ENCODE measurements at regions not wholly inside any gene's neighbourhood (a gene's known extent, or its start where the extent isn't known, plus 50 kb on each side); places are given as distances from the start of the nearest gene placed in this dataset.
"Not testable (repeated sequence)": the region's sequence is repeated elsewhere in the genome, so short reads cannot be mapped to it uniquely, and the experiment has no call there.

GRCh38 chr10:42242135-42242805 lies 396.1 kb downstream of the ZNF33B start:
- DNase-seq (ENCODE audit: insufficient read length, low spot score) = no peak
- no peak for TF ChIP-seq POLR2A (IDR thresholded peaks at IDR 0.05; ENCODE audit: low read depth, low read length)
- no peak for FAIRE-seq

GRCh38 chr10:42236401-42236800 lies 402.0 kb downstream of the ZNF33B start:
- DNase-seq (ENCODE audit: insufficient read length, low spot score); FAIRE-seq: not testable (repeated sequence)

GRCh38 chr10:42235736-42236135 lies 402.6 kb downstream of the ZNF33B start:
- not testable (repeated sequence) for DNase-seq (ENCODE audit: insufficient read length, low spot score); FAIRE-seq

- not testable (repeated sequence) for FAIRE-seq; DNase-seq (ENCODE audit: insufficient read length, low spot score)
Observed at GRCh38 chr10:42235241-42235640, 403.1 kb downstream of the ZNF33B start.

- not testable (repeated sequence) for FAIRE-seq; DNase-seq (ENCODE audit: insufficient read length, low spot score)
Observed at GRCh38 chr10:42234506-42234905, 403.9 kb downstream of the ZNF33B start.

- not testable (repeated sequence) for DNase-seq (ENCODE audit: insufficient read length, low spot score); FAIRE-seq
Observed at GRCh38 chr10:42233461-42234206, 404.7 kb downstream of the ZNF33B start.

GRCh38 chr10:42232955-42233354 lies 405.4 kb downstream of the ZNF33B start:
- not testable (repeated sequence) for FAIRE-seq; DNase-seq (ENCODE audit: insufficient read length, low spot score)

GRCh38 chr10:42230812-42231211 lies 407.6 kb downstream of the ZNF33B start:
- DNase-seq (ENCODE audit: insufficient read length, low spot score); FAIRE-seq: not testable (repeated sequence)

- not testable (repeated sequence) for FAIRE-seq; DNase-seq (ENCODE audit: insufficient read length, low spot score)
Observed at GRCh38 chr10:42230115-42230514, 408.3 kb downstream of the ZNF33B start.

- not testable (repeated sequence) for DNase-seq (ENCODE audit: insufficient read length, low spot score)
- FAIRE-seq = peak; percentile 68
Observed at GRCh38 chr10:42227859-42228258, 410.5 kb downstream of the ZNF33B start.

- DNase-seq (ENCODE audit: insufficient read length, low spot score); FAIRE-seq: not testable (repeated sequence)
Observed at GRCh38 chr10:42193588-42193987, 444.8 kb downstream of the ZNF33B start.

- DNase-seq (ENCODE audit: insufficient read length, low spot score); FAIRE-seq: not testable (repeated sequence)
Observed at GRCh38 chr10:42192450-42192849, 445.9 kb downstream of the ZNF33B start.

GRCh38 chr10:42187501-42188195 lies 450.7 kb downstream of the ZNF33B start:
- not testable (repeated sequence) for DNase-seq (ENCODE audit: insufficient read length, low spot score); FAIRE-seq

- not testable (repeated sequence) for DNase-seq (ENCODE audit: insufficient read length, low spot score)
- peak; percentile 61 for FAIRE-seq
Observed at GRCh38 chr10:42177793-42178689, 460.3 kb downstream of the ZNF33B start.
